OCI-LY7 (cell line): ENCODE measurements at regions not wholly inside any gene's neighbourhood (a gene's known extent, or its start where the extent isn't known, plus 50 kb on each side); places are given as distances from the start of the nearest gene placed in this dataset.

Experiments
- BruUV-seq: library from RNA; stranded (reverse); fragments of 400-500 nt; replicated peaks from 2 replicates; lab custom pipeline; 2021; lab: Mats Ljungman, UMichigan
- CTCF ChIA-PET: fragments of 300-600 bp; sonication (Branson Sonifier 250); formaldehyde crosslinking; loops from one replicate; lab custom pipeline; 2022; ENCODE audit warnings: antibody characterized with exemption; ENCODE audit not compliant: unreplicated experiment; lab: Charles Lee
- POLR2A ChIA-PET: fragments of 300-600 bp; sonication (Branson Sonifier 250); formaldehyde crosslinking; loops from one replicate; lab custom pipeline; 2022; ENCODE audit warnings: antibody characterized with exemption; lab: Charles Lee
- DNase-seq: peaks from one replicate; pipeline ENCODE4 v3.0.0-alpha.2; 2015; ENCODE audit warnings: low spot score
- H2AFZ ChIP-seq: fragments of 200-600 bp; sonication (generic), shearing (Covaris generic); 2 replicates; pipeline ENCODE4 v1.6.1; 2014; ENCODE audit warnings: mild to moderate bottlenecking, antibody characterized with exemption, low read length, moderate library complexity
- H3K27ac ChIP-seq: fragments of 200-600 bp; sonication (generic); 2 replicates; pipeline ENCODE4 v1.5.1; 2014; ENCODE audit warnings: mixed run types, low read depth, mild to moderate bottlenecking, moderate library complexity, low read length, inconsistent platforms; ENCODE audit not compliant: poor library complexity, severe bottlenecking
- H3K36me3 ChIP-seq: fragments of 200-600 bp; sonication (generic); 2 replicates; pipeline ENCODE4 v1.6.1; 2014; ENCODE audit warnings: mild to moderate bottlenecking, antibody characterized with exemption, low read length, moderate library complexity, mixed read lengths; ENCODE audit not compliant: insufficient read depth
- H3K4me1 ChIP-seq: fragments of 200-600 bp; sonication (generic); 2 replicates; pipeline ENCODE4 v1.5.1; 2014; ENCODE audit warnings: mild to moderate bottlenecking, low read length; ENCODE audit not compliant: insufficient read depth, poor library complexity, severe bottlenecking
- H3K4me2 ChIP-seq: fragments of 200-600 bp; sonication (generic); 2 replicates; pipeline ENCODE4 v1.6.1; 2014; ENCODE audit warnings: mild to moderate bottlenecking, low read length
- H3K4me3 ChIP-seq: fragments of 200-600 bp; sonication (generic); 2 replicates; pipeline ENCODE4 v1.5.1; 2014; ENCODE audit warnings: mild to moderate bottlenecking, low read depth, low read length; ENCODE audit not compliant: poor library complexity, severe bottlenecking
- H3K79me2 ChIP-seq: fragments of 200-600 bp; sonication (generic); 2 replicates; pipeline ENCODE4 v1.6.1; 2016; ENCODE audit warnings: low read depth, mild to moderate bottlenecking, low read length, moderate library complexity, mixed read lengths; ENCODE audit not compliant: insufficient read depth
- H3K9me2 ChIP-seq: fragments of 200-600 bp; sonication (generic); 2 replicates; pipeline ENCODE4 v1.6.1; 2016; ENCODE audit warnings: mild to moderate bottlenecking, low read length, mixed read lengths; ENCODE audit not compliant: insufficient read depth
- H3K9me3 ChIP-seq: fragments of 200-600 bp; sonication (generic); 2 replicates; pipeline ENCODE4 v1.6.1; 2014; ENCODE audit warnings: mild to moderate bottlenecking, mixed run types, low read length, mixed read lengths
- H4K20me1 ChIP-seq: fragments of 200-600 bp; sonication (generic); 2 replicates; pipeline ENCODE4 v1.6.1; 2014; ENCODE audit warnings: mild to moderate bottlenecking, antibody characterized with exemption, low read length, moderate library complexity, mixed read lengths; ENCODE audit not compliant: insufficient read depth
- EZH2phosphoT487 ChIP-seq: fragments of 200-600 bp; sonication (generic); IDR thresholded peaks from 2 replicates; pipeline ENCODE4 v1.6.1; 2018; ENCODE audit warnings: low read depth, borderline replicate concordance, mild to moderate bottlenecking, mixed run types, antibody characterized with exemption, low read length, moderate library complexity, mixed read lengths
- intact Hi-C: fragments of 100-400 bp; cut with micrococcal nuclease; formaldehyde crosslinking; loops from one replicate; pipeline ENCODE4 v1.10.0; 2022; ENCODE audit not compliant: unreplicated experiment
- TF ChIP-seq, protein P1 (sequence below): fragments of 200-600 bp; sonication (generic); conservative IDR thresholded peaks from 2 replicates; pipeline ENCODE4 v1.5.1; 2014; ENCODE audit warnings: mild to moderate bottlenecking, antibody characterized with exemption, low read length, moderate library complexity, mixed read lengths

DNA sequence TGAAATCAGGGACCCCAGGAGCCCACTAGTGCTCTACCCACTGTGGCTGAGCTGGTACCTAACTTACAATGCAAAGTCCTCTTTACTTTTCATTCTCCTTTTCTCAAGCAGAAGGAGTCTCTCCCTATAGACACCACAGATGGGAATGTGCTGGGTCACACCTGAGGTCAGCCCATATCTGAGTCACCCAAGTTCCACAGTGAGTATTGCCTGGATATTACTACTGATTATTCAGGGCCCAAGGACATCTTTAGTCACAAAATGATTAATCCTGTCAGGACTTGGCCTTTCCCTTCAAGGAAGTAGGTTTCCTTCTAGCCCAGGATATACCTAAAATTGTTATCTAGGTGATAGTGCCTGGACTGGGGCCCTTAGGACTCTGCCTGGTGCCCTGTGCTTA, 1305.2 kb downstream of the SI start:
- no peaks in the 10 kb centered on the region for H3K9me3 ChIP-seq
- BruUV-seq: no TSS peak
- no peaks in the 10 kb centered on the region for H3K4me1 ChIP-seq
- H3K4me3 ChIP-seq: no peak overlapping the region
- no peak overlapping the region for H3K27ac ChIP-seq
- intact Hi-C loops: no loop called here
- no peak for DNase-seq
- H3K36me3 ChIP-seq: no peaks in the 10 kb centered on the region
- H3K9me2 ChIP-seq: no peaks in the 10 kb centered on the region
- POLR2A ChIA-PET: no interaction called here
- H3K79me2 ChIP-seq: no peaks in the 10 kb centered on the region
- H2AFZ ChIP-seq: no peak overlapping the region
- CTCF ChIA-PET: no interaction called here
- TF ChIP-seq EZH2phosphoT487: no peak
- TF ChIP-seq, protein P1, sequence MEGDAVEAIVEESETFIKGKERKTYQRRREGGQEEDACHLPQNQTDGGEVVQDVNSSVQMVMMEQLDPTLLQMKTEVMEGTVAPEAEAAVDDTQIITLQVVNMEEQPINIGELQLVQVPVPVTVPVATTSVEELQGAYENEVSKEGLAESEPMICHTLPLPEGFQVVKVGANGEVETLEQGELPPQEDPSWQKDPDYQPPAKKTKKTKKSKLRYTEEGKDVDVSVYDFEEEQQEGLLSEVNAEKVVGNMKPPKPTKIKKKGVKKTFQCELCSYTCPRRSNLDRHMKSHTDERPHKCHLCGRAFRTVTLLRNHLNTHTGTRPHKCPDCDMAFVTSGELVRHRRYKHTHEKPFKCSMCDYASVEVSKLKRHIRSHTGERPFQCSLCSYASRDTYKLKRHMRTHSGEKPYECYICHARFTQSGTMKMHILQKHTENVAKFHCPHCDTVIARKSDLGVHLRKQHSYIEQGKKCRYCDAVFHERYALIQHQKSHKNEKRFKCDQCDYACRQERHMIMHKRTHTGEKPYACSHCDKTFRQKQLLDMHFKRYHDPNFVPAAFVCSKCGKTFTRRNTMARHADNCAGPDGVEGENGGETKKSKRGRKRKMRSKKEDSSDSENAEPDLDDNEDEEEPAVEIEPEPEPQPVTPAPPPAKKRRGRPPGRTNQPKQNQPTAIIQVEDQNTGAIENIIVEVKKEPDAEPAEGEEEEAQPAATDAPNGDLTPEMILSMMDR: no peak
- no peak overlapping the region for H3K4me2 ChIP-seq
- H4K20me1 ChIP-seq: no peaks in the 10 kb centered on the region

GRCh38 chr3:163768048-163768447, 1310.2 kb downstream of the SI start:
- Histone ChIP-seq H3K36me3 (no peaks in the 10 kb centered on the region), H3K4me3 (no peak overlapping the region), H3K9me2 (no peaks in the 10 kb centered on the region), H3K79me2 (no peaks in the 10 kb centered on the region), H3K4me1 (no peaks in the 10 kb centered on the region), H3K4me2 (no peak overlapping the region), H3K27ac (no peak overlapping the region), H3K9me3 (no peaks in the 10 kb centered on the region), H2AFZ (no peak overlapping the region), H4K20me1 (no peaks in the 10 kb centered on the region)
- intact Hi-C loops: no loop called here
- ChIA-PET POLR2A (no interaction called here), CTCF (no interaction called here)
- no peak for TF ChIP-seq EZH2phosphoT487
- TF ChIP-seq, protein P1: no peak
- no TSS peak for BruUV-seq
- DNase-seq: no peak

DNA sequence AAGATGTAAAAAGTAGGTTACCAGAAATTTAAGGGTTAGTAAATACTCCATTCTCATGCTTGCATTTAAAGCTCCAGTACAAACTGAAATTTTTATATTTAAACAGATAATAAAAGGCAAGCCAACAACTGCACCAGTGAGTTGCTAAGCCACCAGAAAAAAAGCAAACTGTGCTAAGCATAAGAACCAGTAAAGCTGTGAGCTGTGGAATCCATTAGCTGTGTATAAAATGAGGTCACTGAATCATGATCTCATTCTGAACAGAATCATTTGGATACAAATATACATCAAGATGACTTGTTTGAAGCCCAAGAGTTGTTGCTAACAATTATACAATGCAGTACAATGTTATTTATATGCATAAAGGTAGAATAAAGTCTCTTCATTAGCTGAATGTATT, 1312.2 kb downstream of the SI start:
- H2AFZ ChIP-seq: no peak overlapping the region
- POLR2A ChIA-PET: interaction anchor here (0.6 kb wide), 2 partner anchors 50 to 196 kb away, joined by 3 read pairs; no protein-coding TSS in a partner anchor
- no peaks in the 10 kb centered on the region for H3K79me2 ChIP-seq
- H3K4me3 ChIP-seq: no peak overlapping the region
- CTCF ChIA-PET: no interaction called here
- H4K20me1 ChIP-seq: no peaks in the 10 kb centered on the region
- no peak for DNase-seq
- no peaks in the 10 kb centered on the region for H3K4me1 ChIP-seq
- intact Hi-C loops: no loop called here
- H3K36me3 ChIP-seq: no peaks in the 10 kb centered on the region
- H3K9me2 ChIP-seq: no peaks in the 10 kb centered on the region
- TF ChIP-seq, protein P1: no peak
- TF ChIP-seq EZH2phosphoT487: no peak
- H3K27ac ChIP-seq: no peak overlapping the region
- BruUV-seq: no TSS peak
- no peak overlapping the region for H3K4me2 ChIP-seq
- no peaks in the 10 kb centered on the region for H3K9me3 ChIP-seq
